ENCODE measurements at regions not wholly inside any gene's neighbourhood (a gene's known extent, or its start where the extent isn't known, plus 50 kb on each side); places are given as distances from the start of the nearest gene placed in this dataset.

- CTCF ChIA-PET, result no interaction called here
- POLR2A ChIA-PET, result no interaction called here
- H3K36me3 Mint-ChIP-seq (ENCODE audit: low read depth), result no peaks in the 10 kb centered on the region
- no peak overlapping the region for H3K27ac Mint-ChIP-seq
- Histone ChIP-seq H3K9me3 (ENCODE audit: control insufficient read depth in 1 of 2, insufficient read depth in 1 of 2, low read length in 2 of 2) (no peaks in the 10 kb centered on the region), H3K4me3 (ENCODE audit: low read length) (no peak overlapping the region), H3K36me3 (ENCODE audit: insufficient read depth, low read length) (no peaks in the 10 kb centered on the region), H3K27me3 (ENCODE audit: control insufficient read depth in 1 of 2, insufficient read depth in 2 of 2, low read length in 2 of 2) (no peaks in the 10 kb centered on the region), H3K27ac (ENCODE audit: low read depth in 1 of 2, low read length in 2 of 2) (no peak overlapping the region), H3K4me1 (ENCODE audit: insufficient read depth, low read length) (no peaks in the 10 kb centered on the region)
- peaks cover 20% of the 10 kb centered on the region for H3K27me3 Mint-ChIP-seq
- no peak for DNase-seq
- TF ChIP-seq, protein P1, sequence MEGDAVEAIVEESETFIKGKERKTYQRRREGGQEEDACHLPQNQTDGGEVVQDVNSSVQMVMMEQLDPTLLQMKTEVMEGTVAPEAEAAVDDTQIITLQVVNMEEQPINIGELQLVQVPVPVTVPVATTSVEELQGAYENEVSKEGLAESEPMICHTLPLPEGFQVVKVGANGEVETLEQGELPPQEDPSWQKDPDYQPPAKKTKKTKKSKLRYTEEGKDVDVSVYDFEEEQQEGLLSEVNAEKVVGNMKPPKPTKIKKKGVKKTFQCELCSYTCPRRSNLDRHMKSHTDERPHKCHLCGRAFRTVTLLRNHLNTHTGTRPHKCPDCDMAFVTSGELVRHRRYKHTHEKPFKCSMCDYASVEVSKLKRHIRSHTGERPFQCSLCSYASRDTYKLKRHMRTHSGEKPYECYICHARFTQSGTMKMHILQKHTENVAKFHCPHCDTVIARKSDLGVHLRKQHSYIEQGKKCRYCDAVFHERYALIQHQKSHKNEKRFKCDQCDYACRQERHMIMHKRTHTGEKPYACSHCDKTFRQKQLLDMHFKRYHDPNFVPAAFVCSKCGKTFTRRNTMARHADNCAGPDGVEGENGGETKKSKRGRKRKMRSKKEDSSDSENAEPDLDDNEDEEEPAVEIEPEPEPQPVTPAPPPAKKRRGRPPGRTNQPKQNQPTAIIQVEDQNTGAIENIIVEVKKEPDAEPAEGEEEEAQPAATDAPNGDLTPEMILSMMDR (IDR thresholded peaks at IDR 0.05), result no peak
- intact Hi-C loops (cut with DNase I, micrococcal nuclease), result no loop called here
- H3K4me1 Mint-ChIP-seq (ENCODE audit: low read depth), result no peaks in the 10 kb centered on the region
- H3K4me3 Mint-ChIP-seq, result no peak overlapping the region
- no peaks in the 10 kb centered on the region for H3K9me3 Mint-ChIP-seq
- ATAC-seq (ENCODE audit: poor library complexity), result no peak
Measured at GRCh38 chr4:120005527-120005926, 61.1 kb downstream of the MAD2L1 start.

DNA sequence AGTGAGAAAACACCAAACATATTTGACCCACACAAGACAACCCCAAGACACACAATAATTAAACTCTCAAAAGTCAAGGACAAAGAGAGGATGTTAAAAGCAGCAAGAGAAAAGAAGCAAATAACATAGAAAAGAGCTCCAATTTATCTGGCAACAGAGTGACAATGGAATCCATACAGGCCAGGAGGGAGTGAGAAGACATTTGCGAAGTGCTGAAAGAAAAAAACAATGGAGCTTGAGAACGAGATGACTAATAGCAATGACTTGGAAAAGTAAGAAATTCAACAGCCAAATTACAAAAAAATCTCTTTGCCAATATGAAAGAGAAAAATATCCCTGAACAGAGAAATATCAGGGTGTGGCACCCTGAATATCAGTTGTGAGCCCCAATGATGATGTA lies 61.6 kb downstream of the MAD2L1 start:
- H3K36me3 ChIP-seq (ENCODE audit: insufficient read depth, low read length), result no peaks in the 10 kb centered on the region
- Mint-ChIP-seq H3K4me3 (no peak overlapping the region), H3K27ac (no peak overlapping the region), H3K36me3 (ENCODE audit: low read depth) (no peaks in the 10 kb centered on the region), H3K4me1 (ENCODE audit: low read depth) (no peaks in the 10 kb centered on the region), H3K27me3 (peaks cover 20% of the 10 kb centered on the region), H3K9me3 (no peaks in the 10 kb centered on the region)
- H3K27ac ChIP-seq (ENCODE audit: low read depth in 1 of 2, low read length in 2 of 2), result no peak overlapping the region
- no peaks in the 10 kb centered on the region for H3K9me3 ChIP-seq (ENCODE audit: control insufficient read depth in 1 of 2, insufficient read depth in 1 of 2, low read length in 2 of 2)
- H3K27me3 ChIP-seq (ENCODE audit: control insufficient read depth in 1 of 2, insufficient read depth in 2 of 2, low read length in 2 of 2), result no peaks in the 10 kb centered on the region
- TF ChIP-seq, protein P1 (IDR thresholded peaks at IDR 0.05), result no peak
- ChIA-PET CTCF (no interaction called here), POLR2A (no interaction called here)
- intact Hi-C loops (cut with DNase I, micrococcal nuclease), result no loop called here
- ATAC-seq (ENCODE audit: poor library complexity), result no peak
- no peaks in the 10 kb centered on the region for H3K4me1 ChIP-seq (ENCODE audit: insufficient read depth, low read length)
- DNase-seq, result no peak
- no peak overlapping the region for H3K4me3 ChIP-seq (ENCODE audit: low read length)

- Mint-ChIP-seq H3K9me3 (no peaks in the 10 kb centered on the region), H3K27me3 (peaks cover 20% of the 10 kb centered on the region), H3K4me3 (no peak overlapping the region), H3K27ac (no peak overlapping the region), H3K36me3 (ENCODE audit: low read depth) (no peaks in the 10 kb centered on the region), H3K4me1 (ENCODE audit: low read depth) (no peaks in the 10 kb centered on the region)
- TF ChIP-seq, protein P1 (IDR thresholded peaks at IDR 0.05), result no peak
- DNase-seq, result no peak
- ATAC-seq (ENCODE audit: poor library complexity), result no peak
- Histone ChIP-seq H3K27ac (ENCODE audit: low read depth in 1 of 2, low read length in 2 of 2) (no peak overlapping the region), H3K27me3 (ENCODE audit: control insufficient read depth in 1 of 2, insufficient read depth in 2 of 2, low read length in 2 of 2) (no peaks in the 10 kb centered on the region), H3K36me3 (ENCODE audit: insufficient read depth, low read length) (no peaks in the 10 kb centered on the region), H3K4me1 (ENCODE audit: insufficient read depth, low read length) (no peaks in the 10 kb centered on the region), H3K9me3 (ENCODE audit: control insufficient read depth in 1 of 2, insufficient read depth in 1 of 2, low read length in 2 of 2) (no peaks in the 10 kb centered on the region), H3K4me3 (ENCODE audit: low read length) (no peak overlapping the region)
- intact Hi-C loops (cut with DNase I, micrococcal nuclease), result no loop called here
- POLR2A ChIA-PET, result no interaction called here
- CTCF ChIA-PET, result no interaction called here
Measured at GRCh38 chr4:120004054-120004453, 62.6 kb downstream of the MAD2L1 start.
